Caco-2 (cell line): ENCODE measurements at regions not wholly inside any gene's neighbourhood (a gene's known extent, or its start where the extent isn't known, plus 50 kb on each side); places are given as distances from the start of the nearest gene placed in this dataset.

Experiments
- BruUV-seq: library from RNA; stranded (reverse); fragments of 400-500 nt; replicated peaks from 2 replicates; lab custom pipeline; 2021; lab: Mats Ljungman, UMichigan
- CTCF ChIA-PET: fragments of 300-600 bp; sonication (Branson Sonifier 250); formaldehyde crosslinking; loops from one replicate; lab custom pipeline; 2022; ENCODE audit warnings: antibody characterized with exemption; lab: Charles Lee
- POLR2A ChIA-PET: fragments of 300-600 bp; sonication (Branson Sonifier 250); formaldehyde crosslinking; loops from one replicate; lab custom pipeline; 2022; ENCODE audit warnings: antibody characterized with exemption; lab: Charles Lee
- DNase-seq, 2 experiments: peaks; one replicate each; pipeline versions ENCODE4 v3.0.0 to v3.0.0-alpha.2; 2020 to 2022
- H3K27me3 ChIP-seq: replicated peaks from 2 replicates; pipeline ENCODE4 v1.6.0; 2011; ENCODE audit warnings: low read length; ENCODE audit not compliant: control insufficient read depth, insufficient read depth
- H3K36me3 ChIP-seq: 2 replicates; pipeline ENCODE4 v1.5.1; 2011; ENCODE audit warnings: low read length; ENCODE audit not compliant: control insufficient read depth, insufficient read depth
- H3K4me1 ChIP-seq: fragments of 250-450 bp; sonication (Bioruptor Pico); 2 replicates; pipeline ENCODE4 v1.5.1; 2020; ENCODE audit warnings: mild to moderate bottlenecking
- H3K4me3 ChIP-seq: 2 replicates; pipeline ENCODE4 v1.5.1; 2011; ENCODE audit warnings: low read depth, mild to moderate bottlenecking, control low read depth, low read length
- H3K9me3 ChIP-seq: fragments of 250-450 bp; sonication (Bioruptor Pico); 2 replicates; pipeline ENCODE4 v1.5.1; 2020; ENCODE audit warnings: mild to moderate bottlenecking, moderate library complexity
- H3K27ac Mint-ChIP-seq: one replicate; pipeline ENCODE4 v1.8.0; 2022; ENCODE audit warnings: mixed read lengths; ENCODE audit not compliant: unreplicated experiment
- H3K27me3 Mint-ChIP-seq: one replicate; pipeline ENCODE4 v1.8.0; 2022; ENCODE audit warnings: mixed read lengths; ENCODE audit not compliant: insufficient read depth, unreplicated experiment
- H3K36me3 Mint-ChIP-seq: one replicate; pipeline ENCODE4 v1.8.0; 2022; ENCODE audit warnings: mild to moderate bottlenecking, mixed read lengths; ENCODE audit not compliant: insufficient read depth, unreplicated experiment
- H3K4me1 Mint-ChIP-seq: one replicate; pipeline ENCODE4 v1.8.0; 2022; ENCODE audit warnings: low read depth, mixed read lengths; ENCODE audit not compliant: unreplicated experiment
- H3K4me3 Mint-ChIP-seq: one replicate; pipeline ENCODE4 v1.8.0; 2022; ENCODE audit warnings: mild to moderate bottlenecking, moderate library complexity, mixed read lengths; ENCODE audit not compliant: unreplicated experiment
- H3K9me3 Mint-ChIP-seq: one replicate; pipeline ENCODE4 v1.8.0; 2022; ENCODE audit warnings: mixed read lengths; ENCODE audit not compliant: unreplicated experiment
- intact Hi-C: fragments of 100-400 bp; cut with micrococcal nuclease; formaldehyde crosslinking; loops from one replicate; pipeline ENCODE4 v1.10.0; 2022; ENCODE audit not compliant: unreplicated experiment
- TF ChIP-seq, protein P1 (sequence below), 2 experiments: fragments of 200-600 bp in 1 of 2; IDR thresholded peaks; 1 replicate in 1 of 2; 2 replicates in 1 of 2; pipeline versions ENCODE4 v1.5.1 to v1.8.0; 2011 to 2022; ENCODE audit warnings: antibody characterized with exemption in 1 of 2, control low read depth in 1 of 2, inconsistent platforms in 1 of 2, low read depth in 1 of 2, low read length in 1 of 2, mild to moderate bottlenecking in 1 of 2, moderate library complexity in 1 of 2; ENCODE audit not compliant: insufficient read depth in 1 of 2, severe bottlenecking in 1 of 2, unreplicated experiment in 1 of 2

DNA sequence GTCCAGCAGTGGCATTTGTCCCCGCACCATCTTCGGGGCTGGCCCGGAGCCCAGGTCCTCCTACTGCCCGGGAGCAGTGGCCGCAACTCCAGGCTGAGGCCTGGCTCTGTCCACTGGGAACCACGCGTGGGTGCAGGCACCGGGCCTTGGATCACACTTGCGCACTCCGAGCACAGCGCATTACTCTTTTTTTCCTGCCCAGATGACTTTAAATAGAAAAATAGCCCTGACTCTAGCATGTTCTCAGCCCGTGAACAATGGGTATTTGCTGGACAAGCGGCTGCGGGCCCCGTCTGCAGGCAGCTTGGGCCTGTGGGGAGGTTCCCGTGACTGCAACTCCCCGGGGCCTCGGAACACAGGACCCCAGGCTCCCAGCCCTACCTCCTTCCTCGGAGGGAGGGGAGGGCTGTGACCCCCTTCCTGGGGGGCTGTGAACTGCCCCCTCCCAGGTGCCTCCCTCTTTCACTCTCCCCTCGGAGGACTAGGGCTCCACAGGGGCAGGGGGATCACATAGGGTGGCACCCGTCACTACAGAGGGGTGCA is 162.2 kb downstream of the TBXT start:
- Mint-ChIP-seq H3K36me3 (no peaks in the 10 kb centered on the region), H3K27ac (no peak overlapping the region), H3K9me3 (no peaks in the 10 kb centered on the region), H3K4me3 (no peak overlapping the region), H3K27me3 (peaks cover 11% of the 10 kb centered on the region), H3K4me1 (no peaks in the 10 kb centered on the region)
- CTCF ChIA-PET, result interaction anchor here (0.6 kb wide), 1 partner anchor 71 kb away, joined by 5 read pairs; no protein-coding TSS in a partner anchor
- POLR2A ChIA-PET, result no interaction called here
- intact Hi-C loops, result no loop called here
- Histone ChIP-seq H3K9me3 (no peaks in the 10 kb centered on the region), H3K4me1 (no peaks in the 10 kb centered on the region), H3K27me3 (no peaks in the 10 kb centered on the region), H3K36me3 (no peaks in the 10 kb centered on the region), H3K4me3 (peak overlapping the region; percentile 26; the same call in 1 of the 2 replicates)
- no peak for DNase-seq
- no TSS peak for BruUV-seq
- TF ChIP-seq, protein P1, sequence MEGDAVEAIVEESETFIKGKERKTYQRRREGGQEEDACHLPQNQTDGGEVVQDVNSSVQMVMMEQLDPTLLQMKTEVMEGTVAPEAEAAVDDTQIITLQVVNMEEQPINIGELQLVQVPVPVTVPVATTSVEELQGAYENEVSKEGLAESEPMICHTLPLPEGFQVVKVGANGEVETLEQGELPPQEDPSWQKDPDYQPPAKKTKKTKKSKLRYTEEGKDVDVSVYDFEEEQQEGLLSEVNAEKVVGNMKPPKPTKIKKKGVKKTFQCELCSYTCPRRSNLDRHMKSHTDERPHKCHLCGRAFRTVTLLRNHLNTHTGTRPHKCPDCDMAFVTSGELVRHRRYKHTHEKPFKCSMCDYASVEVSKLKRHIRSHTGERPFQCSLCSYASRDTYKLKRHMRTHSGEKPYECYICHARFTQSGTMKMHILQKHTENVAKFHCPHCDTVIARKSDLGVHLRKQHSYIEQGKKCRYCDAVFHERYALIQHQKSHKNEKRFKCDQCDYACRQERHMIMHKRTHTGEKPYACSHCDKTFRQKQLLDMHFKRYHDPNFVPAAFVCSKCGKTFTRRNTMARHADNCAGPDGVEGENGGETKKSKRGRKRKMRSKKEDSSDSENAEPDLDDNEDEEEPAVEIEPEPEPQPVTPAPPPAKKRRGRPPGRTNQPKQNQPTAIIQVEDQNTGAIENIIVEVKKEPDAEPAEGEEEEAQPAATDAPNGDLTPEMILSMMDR (IDR thresholded peaks at IDR 0.05; ENCODE audit: insufficient read depth in 1 of 2, low read depth in 1 of 2, low read length in 1 of 2, severe bottlenecking in 1 of 2, unreplicated experiment in 1 of 2), result no peak

DNA sequence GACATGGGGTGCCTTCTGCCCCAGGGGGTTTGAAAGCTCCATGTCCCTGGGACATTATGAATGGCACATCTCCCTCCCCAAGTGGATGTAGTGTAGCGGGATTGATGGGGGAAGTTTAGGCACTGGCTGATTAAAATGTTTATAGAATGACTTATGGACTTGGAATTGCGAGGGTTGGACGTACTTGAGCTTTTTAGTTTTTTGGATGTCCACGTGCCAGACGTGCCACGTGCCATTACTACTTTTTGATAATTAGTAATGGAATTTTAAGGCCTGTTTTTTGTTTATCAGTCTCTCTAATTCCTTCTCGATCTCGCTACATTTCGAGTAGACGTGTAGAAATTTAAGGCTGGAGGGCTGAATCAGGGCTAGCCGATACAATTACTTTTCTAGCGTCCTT is 162.8 kb downstream of the TBXT start:
- no peak for DNase-seq
- Histone ChIP-seq H3K4me3 (no peak overlapping the region), H3K4me1 (no peaks in the 10 kb centered on the region), H3K9me3 (no peaks in the 10 kb centered on the region), H3K36me3 (no peaks in the 10 kb centered on the region), H3K27me3 (no peaks in the 10 kb centered on the region)
- TF ChIP-seq, protein P1 (IDR thresholded peaks at IDR 0.05; ENCODE audit: insufficient read depth in 1 of 2, low read depth in 1 of 2, low read length in 1 of 2, severe bottlenecking in 1 of 2, unreplicated experiment in 1 of 2), result no peak
- Mint-ChIP-seq H3K36me3 (no peaks in the 10 kb centered on the region), H3K9me3 (no peaks in the 10 kb centered on the region), H3K4me1 (no peaks in the 10 kb centered on the region), H3K4me3 (no peak overlapping the region), H3K27me3 (peaks cover 11% of the 10 kb centered on the region), H3K27ac (no peak overlapping the region)
- no TSS peak for BruUV-seq
- ChIA-PET CTCF (no interaction called here), POLR2A (no interaction called here)
- intact Hi-C loops, result no loop called here

DNA sequence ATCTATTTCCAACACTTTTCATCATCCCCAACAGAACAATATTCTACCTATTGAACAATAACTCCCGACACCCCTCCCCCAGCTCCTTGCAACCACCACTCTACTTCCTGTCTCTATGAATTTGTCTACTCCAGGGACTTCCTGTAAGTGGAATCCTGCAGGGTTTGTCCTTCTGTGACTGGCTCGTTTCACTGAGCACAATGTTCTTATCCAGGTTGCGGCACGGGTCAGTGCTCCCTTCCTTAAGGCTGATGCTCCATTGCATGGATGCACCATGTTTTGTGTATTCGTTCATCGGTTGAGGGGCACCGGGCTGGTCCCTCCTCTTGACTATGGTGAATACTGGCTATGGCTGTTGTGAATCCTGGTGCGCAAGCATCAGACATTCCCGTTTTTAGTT is 163.2 kb downstream of the TBXT start:
- Mint-ChIP-seq H3K27ac (no peak overlapping the region), H3K4me3 (no peak overlapping the region), H3K4me1 (no peaks in the 10 kb centered on the region), H3K36me3 (no peaks in the 10 kb centered on the region), H3K27me3 (peaks cover 11% of the 10 kb centered on the region), H3K9me3 (no peaks in the 10 kb centered on the region)
- H3K9me3 ChIP-seq, result no peaks in the 10 kb centered on the region
- H3K27me3 ChIP-seq, result no peaks in the 10 kb centered on the region
- no TSS peak for BruUV-seq
- H3K36me3 ChIP-seq, result no peaks in the 10 kb centered on the region
- TF ChIP-seq, protein P1 (IDR thresholded peaks at IDR 0.05; ENCODE audit: insufficient read depth in 1 of 2, low read depth in 1 of 2, low read length in 1 of 2, severe bottlenecking in 1 of 2, unreplicated experiment in 1 of 2), result no peak
- POLR2A ChIA-PET, result no interaction called here
- H3K4me1 ChIP-seq, result no peaks in the 10 kb centered on the region
- H3K4me3 ChIP-seq, result no peak overlapping the region
- intact Hi-C loops, result no loop called here
- DNase-seq, result no peak
- CTCF ChIA-PET, result no interaction called here
